GM23248 (cell line): ENCODE measurements at regions not wholly inside any gene's neighbourhood (a gene's known extent, or its start where the extent isn't known, plus 50 kb on each side); places are given as distances from the start of the nearest gene placed in this dataset.

Experiments used
- DNase-seq: peaks from one replicate; pipeline ENCODE4 v3.0.0-alpha.2; 2015
- H2AFZ ChIP-seq: fragments of 200-600 bp; sonication (generic); 2 replicates; pipeline ENCODE4 v1.6.1; 2016; ENCODE audit warnings: antibody characterized with exemption
- H3F3A ChIP-seq: fragments of 200-600 bp; sonication (generic); 2 replicates; pipeline ENCODE4 v1.6.1; 2016; ENCODE audit warnings: mild to moderate bottlenecking, antibody characterized with exemption, mixed run types; ENCODE audit not compliant: insufficient read depth
- H3K27ac ChIP-seq: fragments of 200-600 bp; sonication (generic); 2 replicates; pipeline ENCODE4 v1.5.1; 2016; ENCODE audit warnings: mild to moderate bottlenecking
- H3K27me3 ChIP-seq: fragments of 200-600 bp; sonication (generic); replicated peaks from 2 replicates; pipeline ENCODE4 v1.6.1; 2016; ENCODE audit warnings: mild to moderate bottlenecking; ENCODE audit not compliant: insufficient read depth
- H3K36me3 ChIP-seq: fragments of 200-600 bp; sonication (generic); 2 replicates; pipeline ENCODE4 v1.6.1; 2016; ENCODE audit warnings: low read depth, mild to moderate bottlenecking
- H3K4me1 ChIP-seq: fragments of 200-600 bp; sonication (generic); 2 replicates; pipeline ENCODE4 v1.6.1; 2016; ENCODE audit warnings: mild to moderate bottlenecking; ENCODE audit not compliant: insufficient read depth
- H3K4me2 ChIP-seq: fragments of 200-600 bp; sonication (generic); one replicate; pipeline ENCODE4 v1.6.1; 2016; ENCODE audit warnings: mild to moderate bottlenecking; ENCODE audit not compliant: unreplicated experiment
- H3K4me3 ChIP-seq: fragments of 200-600 bp; sonication (generic); 2 replicates; pipeline ENCODE4 v1.5.1; 2016; ENCODE audit warnings: mild to moderate bottlenecking
- H3K79me2 ChIP-seq: fragments of 200-600 bp; sonication (generic); 2 replicates; pipeline ENCODE4 v1.6.1; 2016; ENCODE audit warnings: mild to moderate bottlenecking; ENCODE audit not compliant: insufficient read depth
- H3K9ac ChIP-seq: fragments of 200-600 bp; sonication (generic); 2 replicates; pipeline ENCODE4 v1.6.1; 2016; ENCODE audit warnings: mild to moderate bottlenecking
- H3K9me2 ChIP-seq: fragments of 200-600 bp; sonication (generic); 2 replicates; pipeline ENCODE4 v1.6.1; 2016; ENCODE audit warnings: mixed run types, mild to moderate bottlenecking, moderate library complexity; ENCODE audit not compliant: insufficient read depth
- H3K9me3 ChIP-seq: fragments of 200-600 bp; sonication (generic); one replicate; pipeline ENCODE4 v1.6.1; 2017; ENCODE audit warnings: low read depth
- H4K20me1 ChIP-seq: fragments of 200-600 bp; sonication (generic); 2 replicates; pipeline ENCODE4 v1.6.0; 2016; ENCODE audit not compliant: insufficient read depth
- EZH2 ChIP-seq: fragments of 200-600 bp; sonication (generic); IDR thresholded peaks from 2 replicates; pipeline ENCODE4 v1.6.1; 2018; ENCODE audit warnings: antibody characterized with exemption, mild to moderate bottlenecking; ENCODE audit not compliant: insufficient read depth, poor library complexity, severe bottlenecking
- EZH2phosphoT487 ChIP-seq: fragments of 200-600 bp; sonication (generic); IDR thresholded peaks from 2 replicates; pipeline ENCODE4 v1.6.1; 2018; ENCODE audit warnings: antibody characterized with exemption, moderate library complexity, mild to moderate bottlenecking, low read depth; ENCODE audit not compliant: insufficient read depth
- WGBS, 2 experiments: methylation state at CpG; one replicate each; pipeline ENCODE4 v1.1.6; 2015 to 2017; ENCODE audit warnings: low lambda C conversion rate in 2 of 2, low coverage in 1 of 2; ENCODE audit errors: missing lambda C conversion rate in 2 of 2; 5-methylcytosine and 5-hydroxymethylcytosine counted together
- in situ Hi-C: fragments of 300-500 bp; cut with MboI; formaldehyde crosslinking; loops from 2 replicates; pipeline ENCODE4 v1.15.0; 2020

GRCh38 chr13:22665506-22665905, 515.3 kb upstream of the SGCG start:
- no peak overlapping the region for H3K9ac ChIP-seq
- no peak for TF ChIP-seq EZH2
- no peak for TF ChIP-seq EZH2phosphoT487
- in situ Hi-C loops, result no loop called here
- no peaks in the 10 kb centered on the region for H3K27me3 ChIP-seq
- no peaks in the 10 kb centered on the region for H4K20me1 ChIP-seq
- no peak overlapping the region for H3K4me2 ChIP-seq
- no peak overlapping the region for H3K4me3 ChIP-seq
- H3K9me2 ChIP-seq, result no peaks in the 10 kb centered on the region
- no peaks in the 10 kb centered on the region for H3K79me2 ChIP-seq
- H2AFZ ChIP-seq, result no peak overlapping the region
- no peaks in the 10 kb centered on the region for H3K9me3 ChIP-seq
- no peak for DNase-seq
- H3K36me3 ChIP-seq, result no peaks in the 10 kb centered on the region
- no peaks in the 10 kb centered on the region for H3F3A ChIP-seq
- 1 to 3% methylated on average over 2 of the region's 2 CpGs for WGBS, 2 experiments
- H3K27ac ChIP-seq, result no peak overlapping the region
- H3K4me1 ChIP-seq, result no peaks in the 10 kb centered on the region

GRCh38 chr13:22690756-22691155, 490.0 kb upstream of the SGCG start:
- Histone ChIP-seq H3K27ac (no peak overlapping the region), H3K36me3 (no peaks in the 10 kb centered on the region), H3K4me3 (no peak overlapping the region), H3K9me2 (no peaks in the 10 kb centered on the region), H3K9ac (no peak overlapping the region), H3F3A (no peaks in the 10 kb centered on the region), H3K9me3 (no peaks in the 10 kb centered on the region), H4K20me1 (no peaks in the 10 kb centered on the region), H2AFZ (no peak overlapping the region), H3K27me3 (no peaks in the 10 kb centered on the region), H3K79me2 (no peaks in the 10 kb centered on the region), H3K4me2 (no peak overlapping the region), H3K4me1 (no peaks in the 10 kb centered on the region)
- DNase-seq, result no peak
- TF ChIP-seq EZH2phosphoT487 (no peak), EZH2 (no peak)
- in situ Hi-C loops, result no loop called here
- 67 to 69% methylated on average over 8 of the region's 8 CpGs for WGBS, 2 experiments

GRCh38 chr13:22693691-22694090, 487.1 kb upstream of the SGCG start:
- no peaks in the 10 kb centered on the region for H3K27me3 ChIP-seq
- no peak overlapping the region for H3K27ac ChIP-seq
- H3K9ac ChIP-seq, result no peak overlapping the region
- H3K4me1 ChIP-seq, result no peaks in the 10 kb centered on the region
- no peaks in the 10 kb centered on the region for H3F3A ChIP-seq
- no peaks in the 10 kb centered on the region for H3K9me2 ChIP-seq
- DNase-seq, result no peak
- H3K9me3 ChIP-seq, result no peaks in the 10 kb centered on the region
- TF ChIP-seq EZH2, result no peak
- H3K79me2 ChIP-seq, result no peaks in the 10 kb centered on the region
- H2AFZ ChIP-seq, result no peak overlapping the region
- no peak overlapping the region for H3K4me2 ChIP-seq
- in situ Hi-C loops, result no loop called here
- no peaks in the 10 kb centered on the region for H3K36me3 ChIP-seq
- H4K20me1 ChIP-seq, result no peaks in the 10 kb centered on the region
- H3K4me3 ChIP-seq, result no peak overlapping the region

GRCh38 chr13:22696433-22696832, 484.3 kb upstream of the SGCG start:
- no peak overlapping the region for H2AFZ ChIP-seq
- no peak overlapping the region for H3K27ac ChIP-seq
- no peaks in the 10 kb centered on the region for H3K9me3 ChIP-seq
- 62 to 70% methylated on average over 36 to 41 of the region's 41 CpGs for WGBS, 2 experiments
- no peaks in the 10 kb centered on the region for H3K4me1 ChIP-seq
- in situ Hi-C loops, result no loop called here
- no peak overlapping the region for H3K9ac ChIP-seq
- TF ChIP-seq EZH2phosphoT487 (no peak), EZH2 (no peak)
- H3F3A ChIP-seq, result no peaks in the 10 kb centered on the region
- H4K20me1 ChIP-seq, result no peaks in the 10 kb centered on the region
- no peaks in the 10 kb centered on the region for H3K36me3 ChIP-seq
- H3K4me3 ChIP-seq, result no peak overlapping the region
- H3K4me2 ChIP-seq, result no peak overlapping the region
- no peaks in the 10 kb centered on the region for H3K27me3 ChIP-seq
- DNase-seq, result no peak
- no peaks in the 10 kb centered on the region for H3K9me2 ChIP-seq
- no peaks in the 10 kb centered on the region for H3K79me2 ChIP-seq

- H2AFZ ChIP-seq, result no peak overlapping the region
- H3K4me3 ChIP-seq, result no peak overlapping the region
- no peaks in the 10 kb centered on the region for H3K36me3 ChIP-seq
- H3K9me3 ChIP-seq, result no peaks in the 10 kb centered on the region
- no peak for DNase-seq
- no peak overlapping the region for H3K27ac ChIP-seq
- in situ Hi-C loops, result no loop called here
- no peaks in the 10 kb centered on the region for H3K79me2 ChIP-seq
- TF ChIP-seq EZH2, result no peak
- no peak for TF ChIP-seq EZH2phosphoT487
- H3K27me3 ChIP-seq, result no peaks in the 10 kb centered on the region
- H3K4me1 ChIP-seq, result no peaks in the 10 kb centered on the region
- H3F3A ChIP-seq, result no peaks in the 10 kb centered on the region
- H3K4me2 ChIP-seq, result no peak overlapping the region
- H3K9me2 ChIP-seq, result no peaks in the 10 kb centered on the region
- no peak overlapping the region for H3K9ac ChIP-seq
- 17 to 23% methylated on average over 2 of the region's 2 CpGs for WGBS, 2 experiments
- H4K20me1 ChIP-seq, result no peaks in the 10 kb centered on the region
These were observed 482.3 kb upstream of the SGCG start for GRCh38 chr13:22698467-22698866.
